OCI-LY7 (cell line): ENCODE measurements at regions not wholly inside any gene's neighbourhood (a gene's known extent, or its start where the extent isn't known, plus 50 kb on each side); places are given as distances from the start of the nearest gene placed in this dataset.

Source experiments
- BruUV-seq: library from RNA; stranded (reverse); fragments of 400-500 nt; replicated peaks from 2 replicates; lab custom pipeline; 2021; lab: Mats Ljungman, UMichigan
- CTCF ChIA-PET: fragments of 300-600 bp; sonication (Branson Sonifier 250); formaldehyde crosslinking; loops from one replicate; lab custom pipeline; 2022; ENCODE audit warnings: antibody characterized with exemption; ENCODE audit not compliant: unreplicated experiment; lab: Charles Lee
- POLR2A ChIA-PET: fragments of 300-600 bp; sonication (Branson Sonifier 250); formaldehyde crosslinking; loops from one replicate; lab custom pipeline; 2022; ENCODE audit warnings: antibody characterized with exemption; lab: Charles Lee
- DNase-seq: peaks from one replicate; pipeline ENCODE4 v3.0.0-alpha.2; 2015; ENCODE audit warnings: low spot score
- H2AFZ ChIP-seq: fragments of 200-600 bp; sonication (generic), shearing (Covaris generic); 2 replicates; pipeline ENCODE4 v1.6.1; 2014; ENCODE audit warnings: mild to moderate bottlenecking, antibody characterized with exemption, low read length, moderate library complexity
- H3K27ac ChIP-seq: fragments of 200-600 bp; sonication (generic); 2 replicates; pipeline ENCODE4 v1.5.1; 2014; ENCODE audit warnings: mixed run types, low read depth, mild to moderate bottlenecking, moderate library complexity, low read length, inconsistent platforms; ENCODE audit not compliant: poor library complexity, severe bottlenecking
- H3K36me3 ChIP-seq: fragments of 200-600 bp; sonication (generic); 2 replicates; pipeline ENCODE4 v1.6.1; 2014; ENCODE audit warnings: mild to moderate bottlenecking, antibody characterized with exemption, low read length, moderate library complexity, mixed read lengths; ENCODE audit not compliant: insufficient read depth
- H3K4me1 ChIP-seq: fragments of 200-600 bp; sonication (generic); 2 replicates; pipeline ENCODE4 v1.5.1; 2014; ENCODE audit warnings: mild to moderate bottlenecking, low read length; ENCODE audit not compliant: insufficient read depth, poor library complexity, severe bottlenecking
- H3K4me2 ChIP-seq: fragments of 200-600 bp; sonication (generic); 2 replicates; pipeline ENCODE4 v1.6.1; 2014; ENCODE audit warnings: mild to moderate bottlenecking, low read length
- H3K4me3 ChIP-seq: fragments of 200-600 bp; sonication (generic); 2 replicates; pipeline ENCODE4 v1.5.1; 2014; ENCODE audit warnings: mild to moderate bottlenecking, low read depth, low read length; ENCODE audit not compliant: poor library complexity, severe bottlenecking
- H3K79me2 ChIP-seq: fragments of 200-600 bp; sonication (generic); 2 replicates; pipeline ENCODE4 v1.6.1; 2016; ENCODE audit warnings: low read depth, mild to moderate bottlenecking, low read length, moderate library complexity, mixed read lengths; ENCODE audit not compliant: insufficient read depth
- H3K9me2 ChIP-seq: fragments of 200-600 bp; sonication (generic); 2 replicates; pipeline ENCODE4 v1.6.1; 2016; ENCODE audit warnings: mild to moderate bottlenecking, low read length, mixed read lengths; ENCODE audit not compliant: insufficient read depth
- H3K9me3 ChIP-seq: fragments of 200-600 bp; sonication (generic); 2 replicates; pipeline ENCODE4 v1.6.1; 2014; ENCODE audit warnings: mild to moderate bottlenecking, mixed run types, low read length, mixed read lengths
- H4K20me1 ChIP-seq: fragments of 200-600 bp; sonication (generic); 2 replicates; pipeline ENCODE4 v1.6.1; 2014; ENCODE audit warnings: mild to moderate bottlenecking, antibody characterized with exemption, low read length, moderate library complexity, mixed read lengths; ENCODE audit not compliant: insufficient read depth
- CTCF ChIP-seq: fragments of 200-600 bp; sonication (generic); conservative IDR thresholded peaks from 2 replicates; pipeline ENCODE4 v1.5.1; 2014; ENCODE audit warnings: mild to moderate bottlenecking, antibody characterized with exemption, low read length, moderate library complexity, mixed read lengths
- EZH2phosphoT487 ChIP-seq: fragments of 200-600 bp; sonication (generic); IDR thresholded peaks from 2 replicates; pipeline ENCODE4 v1.6.1; 2018; ENCODE audit warnings: low read depth, borderline replicate concordance, mild to moderate bottlenecking, mixed run types, antibody characterized with exemption, low read length, moderate library complexity, mixed read lengths
- intact Hi-C: fragments of 100-400 bp; cut with micrococcal nuclease; formaldehyde crosslinking; loops from one replicate; pipeline ENCODE4 v1.10.0; 2022; ENCODE audit not compliant: unreplicated experiment

DNA sequence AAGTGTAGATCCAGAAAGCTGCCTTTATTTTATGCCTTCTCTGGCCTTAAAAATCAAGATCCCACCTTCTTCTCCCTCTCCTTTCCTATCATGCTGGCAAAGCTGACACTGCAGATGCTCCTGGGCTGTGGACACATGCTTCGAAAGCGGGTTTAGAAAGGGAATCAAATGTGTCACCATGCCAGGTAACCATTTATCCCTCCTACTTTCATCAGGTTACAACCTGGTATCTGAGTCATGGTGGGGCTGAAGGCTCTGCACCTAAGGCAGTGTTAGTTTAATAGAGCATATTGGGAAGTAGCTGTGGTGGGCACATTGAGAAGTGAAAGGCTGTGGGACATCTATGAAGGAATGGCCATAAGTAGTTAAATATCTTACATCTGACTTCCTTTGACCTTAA, 69.8 kb downstream of the GJA1 start:
- no peaks in the 10 kb centered on the region for H3K4me1 ChIP-seq
- no peaks in the 10 kb centered on the region for H3K9me2 ChIP-seq
- H3K4me3 ChIP-seq: no peak overlapping the region
- no TSS peak for BruUV-seq
- H3K79me2 ChIP-seq: no peaks in the 10 kb centered on the region
- no peaks in the 10 kb centered on the region for H3K36me3 ChIP-seq
- ChIA-PET POLR2A (interaction anchor here (1.3 to 1.4 kb wide), 2 partner anchors 9 to 20 kb away, joined by 3 to 5 read pairs; no protein-coding TSS in a partner anchor), CTCF (no interaction called here)
- H4K20me1 ChIP-seq: no peaks in the 10 kb centered on the region
- intact Hi-C loops: no loop called here
- no peak for DNase-seq
- H2AFZ ChIP-seq: no peak overlapping the region
- no peaks in the 10 kb centered on the region for H3K9me3 ChIP-seq
- no peak overlapping the region for H3K27ac ChIP-seq
- no peak overlapping the region for H3K4me2 ChIP-seq
- TF ChIP-seq EZH2phosphoT487 (no peak), CTCF (no peak)

GRCh38 chr6:121506761-121507754, 71.6 kb downstream of the GJA1 start:
- CTCF ChIA-PET: no interaction called here
- no TSS peak for BruUV-seq

More at GRCh38 chr6:121506761-121507754, 71.6 kb downstream of the GJA1 start:
- Histone ChIP-seq H2AFZ (no peak overlapping the region), H3K4me2 (no peak overlapping the region), H3K4me3 (no peak overlapping the region), H3K9me2 (no peaks in the 10 kb centered on the region), H3K36me3 (no peaks in the 10 kb centered on the region), H3K9me3 (no peaks in the 10 kb centered on the region), H3K4me1 (no peaks in the 10 kb centered on the region), H3K79me2 (no peaks in the 10 kb centered on the region), H4K20me1 (no peaks in the 10 kb centered on the region), H3K27ac (no peak overlapping the region)
- no peak for TF ChIP-seq EZH2phosphoT487
- TF ChIP-seq CTCF: no peak
- no peak for DNase-seq
- POLR2A ChIA-PET: interaction anchor here (0.7 to 1.0 kb wide), 2 partner anchors 16 to 39 kb away, joined by 3 to 4 read pairs; no protein-coding TSS in a partner anchor
- intact Hi-C loops: no loop called here
